ENCODE measurements at regions not wholly inside any gene's neighbourhood (a gene's known extent, or its start where the extent isn't known, plus 50 kb on each side); places are given as distances from the start of the nearest gene placed in this dataset.
"Not testable (repeated sequence)": the region's sequence is repeated elsewhere in the genome, so short reads cannot be mapped to it uniquely, and the experiment has no call there.

DNA sequence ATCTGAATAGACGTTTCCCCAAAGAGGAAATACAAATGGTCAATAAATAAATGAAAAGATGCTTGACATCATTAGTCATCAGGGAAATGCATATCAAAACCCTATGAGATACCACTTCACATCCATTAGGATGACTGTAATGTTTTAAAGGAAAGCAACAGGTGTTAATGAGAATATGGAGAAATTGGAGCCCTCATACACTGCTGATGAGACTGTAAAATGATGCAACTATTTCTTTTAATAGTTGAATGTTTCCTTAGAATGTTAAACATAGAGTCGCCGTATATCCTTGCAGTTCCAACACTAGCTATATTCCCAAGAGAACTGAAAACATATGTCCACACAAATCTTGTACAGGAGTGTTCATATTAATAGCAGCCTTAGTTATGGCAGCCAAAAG, 133.2 kb downstream of the SLC38A4 start:
- Histone ChIP-seq H3K14ac (ENCODE audit: low read length in 2 of 2) (no peak overlapping the region), H4K91ac (ENCODE audit: low read length) (no peak overlapping the region), H2AFZ (ENCODE audit: low read depth, low read length) (no peak overlapping the region), H2BK5ac (ENCODE audit: low read depth, low read length, poor library complexity, severe bottlenecking) (no peak overlapping the region), H3K27ac (ENCODE audit: low read length, poor library complexity, severe bottlenecking) (no peak overlapping the region), H2BK120ac (ENCODE audit: low read depth, low read length) (no peak overlapping the region), H2BK12ac (ENCODE audit: low read length in 2 of 2) (no peak overlapping the region), H4K8ac (ENCODE audit: low read length) (no peak overlapping the region), H3K9ac (ENCODE audit: low read length) (no peak overlapping the region), H3K9me3 (ENCODE audit: control insufficient read depth, low read length) (peaks cover 6% of the 10 kb centered on the region), H2BK15ac (ENCODE audit: low read depth, poor library complexity, severe bottlenecking) (no peak overlapping the region), H3K4ac (ENCODE audit: low read depth in 1 of 2, low read length in 2 of 2) (no peak overlapping the region), H3K36me3 (ENCODE audit: control insufficient read depth in 1 of 2, insufficient read depth in 2 of 2, low read depth in 1 of 2, low read length in 2 of 2) (no peaks in the 10 kb centered on the region), H3K18ac (ENCODE audit: low read depth in 1 of 2, low read length in 2 of 2) (no peak overlapping the region), H3K23ac (ENCODE audit: low read length in 2 of 2) (no peak overlapping the region), H3K79me1 (replicated peaks; ENCODE audit: low read length, poor library complexity, severe bottlenecking) (no peaks in the 10 kb centered on the region), H3K4me2 (ENCODE audit: low read length, poor library complexity, severe bottlenecking) (no peak overlapping the region), H3K4me3 (ENCODE audit: insufficient read depth in 1 of 2, low read depth in 1 of 2, low read length in 2 of 2) (no peak overlapping the region), H3K27me3 (ENCODE audit: control insufficient read depth in 1 of 2, insufficient read depth in 1 of 2, low read length in 2 of 2) (no peaks in the 10 kb centered on the region), H2AK5ac (ENCODE audit: low read length, severe bottlenecking) (no peak overlapping the region), H3K4me1 (ENCODE audit: control insufficient read depth, insufficient read depth, low read depth, low read length) (no peaks in the 10 kb centered on the region)
- no peak for DNase-seq
- WGBS, result 90% methylated on average over 2 of the region's 3 CpGs

DNA sequence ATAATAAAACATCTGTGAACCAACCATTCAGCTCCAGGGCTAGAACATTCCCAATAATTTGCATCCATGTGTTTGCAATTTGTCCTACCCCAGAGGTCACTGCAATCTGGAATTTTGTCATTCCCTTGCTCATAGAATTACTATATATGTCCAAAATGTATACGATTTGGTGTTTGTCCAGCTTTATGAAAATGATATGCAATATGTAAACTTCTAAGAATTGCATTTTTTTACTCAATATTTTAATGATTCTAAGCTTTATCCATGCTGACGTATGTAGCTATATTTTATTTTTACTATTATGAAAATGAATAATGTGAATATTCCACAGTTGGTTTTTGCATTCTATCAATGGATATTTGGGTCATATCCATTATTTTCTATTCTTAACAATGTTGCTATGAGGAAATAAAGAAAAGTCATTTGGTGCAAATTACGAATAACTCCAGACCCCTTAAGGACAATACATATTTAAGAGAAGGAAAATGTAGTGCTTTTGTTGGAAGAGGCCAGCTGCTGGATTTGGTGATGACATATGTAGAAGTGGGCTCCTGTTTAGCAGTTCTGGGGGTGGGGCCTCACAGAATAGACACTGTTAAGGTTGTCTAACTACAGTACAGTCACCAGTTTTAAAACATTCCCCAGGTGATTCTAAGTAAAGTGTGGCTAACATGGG, 139.4 kb downstream of the SLC38A4 start:
- Histone ChIP-seq H3K4ac (ENCODE audit: low read depth in 1 of 2, low read length in 2 of 2) (no peak overlapping the region), H2BK5ac (ENCODE audit: low read depth, low read length, poor library complexity, severe bottlenecking) (no peak overlapping the region), H3K23ac (ENCODE audit: low read length in 2 of 2) (no peak overlapping the region), H3K27ac (ENCODE audit: low read length, poor library complexity, severe bottlenecking) (no peak overlapping the region), H2BK120ac (ENCODE audit: low read depth, low read length) (no peak overlapping the region), H2BK12ac (ENCODE audit: low read length in 2 of 2) (no peak overlapping the region), H3K18ac (ENCODE audit: low read depth in 1 of 2, low read length in 2 of 2) (no peak overlapping the region), H3K36me3 (ENCODE audit: control insufficient read depth in 1 of 2, insufficient read depth in 2 of 2, low read depth in 1 of 2, low read length in 2 of 2) (no peaks in the 10 kb centered on the region), H4K91ac (ENCODE audit: low read length) (no peak overlapping the region), H3K4me3 (ENCODE audit: insufficient read depth in 1 of 2, low read depth in 1 of 2, low read length in 2 of 2) (no peak overlapping the region), H2AFZ (ENCODE audit: low read depth, low read length) (no peak overlapping the region), H3K27me3 (ENCODE audit: control insufficient read depth in 1 of 2, insufficient read depth in 1 of 2, low read length in 2 of 2) (no peaks in the 10 kb centered on the region), H3K79me1 (replicated peaks; ENCODE audit: low read length, poor library complexity, severe bottlenecking) (no peaks in the 10 kb centered on the region), H4K8ac (ENCODE audit: low read length) (no peak overlapping the region), H3K4me1 (ENCODE audit: control insufficient read depth, insufficient read depth, low read depth, low read length) (no peaks in the 10 kb centered on the region), H3K4me2 (ENCODE audit: low read length, poor library complexity, severe bottlenecking) (no peak overlapping the region), H3K9me3 (ENCODE audit: control insufficient read depth, low read length) (peaks cover 9% of the 10 kb centered on the region), H2AK5ac (ENCODE audit: low read length, severe bottlenecking) (no peak overlapping the region), H3K9ac (ENCODE audit: low read length) (no peak overlapping the region), H3K14ac (ENCODE audit: low read length in 2 of 2) (no peak overlapping the region), H2BK15ac (ENCODE audit: low read depth, poor library complexity, severe bottlenecking) (no peak overlapping the region)
- no peak for DNase-seq
- WGBS, result no CpG with 5 or more reads among the region's 3 CpGs

DNA sequence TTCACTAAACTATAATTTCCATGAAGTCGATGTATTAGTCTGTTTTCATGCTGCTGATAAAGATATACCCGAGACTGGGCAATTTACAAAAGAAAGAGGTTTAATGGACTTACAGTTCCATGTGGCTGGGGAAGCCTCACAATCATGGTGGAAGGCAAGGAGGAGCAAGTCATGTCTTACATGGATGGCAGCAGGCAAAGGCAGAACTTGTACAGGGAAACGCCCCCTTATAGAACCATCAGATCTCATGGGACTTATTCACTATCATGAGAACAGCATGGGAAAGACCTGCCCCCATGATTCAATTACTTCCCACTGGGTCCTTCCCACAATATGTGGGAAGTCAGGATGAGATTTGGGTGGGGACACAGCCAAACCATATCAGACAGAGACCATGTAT, 141.6 kb downstream of the SLC38A4 start:
- H3K14ac ChIP-seq (ENCODE audit: low read length in 2 of 2); H2BK120ac ChIP-seq (ENCODE audit: low read depth, low read length); H2AFZ ChIP-seq (ENCODE audit: low read depth, low read length); H2AK5ac ChIP-seq (ENCODE audit: low read length, severe bottlenecking); H3K9ac ChIP-seq (ENCODE audit: low read length); H3K79me1 ChIP-seq (replicated peaks; ENCODE audit: low read length, poor library complexity, severe bottlenecking); H3K4ac ChIP-seq (ENCODE audit: low read depth in 1 of 2, low read length in 2 of 2); H4K91ac ChIP-seq (ENCODE audit: low read length); H4K8ac ChIP-seq (ENCODE audit: low read length); H3K4me2 ChIP-seq (ENCODE audit: low read length, poor library complexity, severe bottlenecking); H3K4me1 ChIP-seq (ENCODE audit: control insufficient read depth, insufficient read depth, low read depth, low read length); H2BK5ac ChIP-seq (ENCODE audit: low read depth, low read length, poor library complexity, severe bottlenecking); H3K23ac ChIP-seq (ENCODE audit: low read length in 2 of 2); H3K18ac ChIP-seq (ENCODE audit: low read depth in 1 of 2, low read length in 2 of 2); H2BK12ac ChIP-seq (ENCODE audit: low read length in 2 of 2); DNase-seq; H3K36me3 ChIP-seq (ENCODE audit: control insufficient read depth in 1 of 2, insufficient read depth in 2 of 2, low read depth in 1 of 2, low read length in 2 of 2); H3K4me3 ChIP-seq (ENCODE audit: insufficient read depth in 1 of 2, low read depth in 1 of 2, low read length in 2 of 2); H2BK15ac ChIP-seq (ENCODE audit: low read depth, poor library complexity, severe bottlenecking); H3K9me3 ChIP-seq (ENCODE audit: control insufficient read depth, low read length); H3K27me3 ChIP-seq (ENCODE audit: control insufficient read depth in 1 of 2, insufficient read depth in 1 of 2, low read length in 2 of 2); H3K27ac ChIP-seq (ENCODE audit: low read length, poor library complexity, severe bottlenecking): not testable (repeated sequence)
- 91% methylated on average over 3 of the region's 3 CpGs for WGBS

DNA sequence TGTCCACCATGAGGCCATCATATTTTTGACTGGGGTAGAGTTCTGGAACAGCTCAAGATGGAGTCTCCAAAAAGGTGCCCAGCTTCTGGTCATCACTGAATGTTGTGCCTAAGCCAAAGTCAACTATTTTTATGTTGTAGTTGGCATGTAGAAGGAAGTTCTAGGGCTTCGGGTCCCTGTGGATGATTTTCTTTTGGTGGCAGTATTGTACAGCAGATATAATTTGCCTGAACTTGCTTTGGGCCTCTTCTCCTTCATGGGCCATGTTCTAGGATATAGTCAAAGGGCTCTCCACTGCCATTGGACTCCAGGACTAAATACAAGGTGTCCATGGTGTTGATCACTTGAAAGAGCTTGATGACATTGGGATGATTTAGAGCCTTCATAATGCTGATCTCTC, 143.6 kb downstream of the SLC38A4 start:
- 89% methylated on average over 1 of the region's 1 CpG for WGBS
- no peak for DNase-seq
- H4K91ac ChIP-seq (ENCODE audit: low read length), result no peak overlapping the region
- no peaks in the 10 kb centered on the region for H3K79me1 ChIP-seq (replicated peaks; ENCODE audit: low read length, poor library complexity, severe bottlenecking)
- H3K23ac ChIP-seq (ENCODE audit: low read length in 2 of 2), result no peak overlapping the region
- no peak overlapping the region for H3K27ac ChIP-seq (ENCODE audit: low read length, poor library complexity, severe bottlenecking)
- no peak overlapping the region for H3K9ac ChIP-seq (ENCODE audit: low read length)
- H3K4ac ChIP-seq (ENCODE audit: low read depth in 1 of 2, low read length in 2 of 2), result no peak overlapping the region
- H2BK5ac ChIP-seq (ENCODE audit: low read depth, low read length, poor library complexity, severe bottlenecking), result no peak overlapping the region
- no peak overlapping the region for H2BK15ac ChIP-seq (ENCODE audit: low read depth, poor library complexity, severe bottlenecking)
- H3K27me3 ChIP-seq (ENCODE audit: control insufficient read depth in 1 of 2, insufficient read depth in 1 of 2, low read length in 2 of 2), result no peaks in the 10 kb centered on the region
- H3K4me3 ChIP-seq (ENCODE audit: insufficient read depth in 1 of 2, low read depth in 1 of 2, low read length in 2 of 2), result no peak overlapping the region
- H4K8ac ChIP-seq (ENCODE audit: low read length), result no peak overlapping the region
- no peak overlapping the region for H2BK120ac ChIP-seq (ENCODE audit: low read depth, low read length)
- no peak overlapping the region for H2AFZ ChIP-seq (ENCODE audit: low read depth, low read length)
- peaks cover 9% of the 10 kb centered on the region for H3K9me3 ChIP-seq (ENCODE audit: control insufficient read depth, low read length)
- H3K18ac ChIP-seq (ENCODE audit: low read depth in 1 of 2, low read length in 2 of 2), result no peak overlapping the region
- no peak overlapping the region for H2AK5ac ChIP-seq (ENCODE audit: low read length, severe bottlenecking)
- no peaks in the 10 kb centered on the region for H3K36me3 ChIP-seq (ENCODE audit: control insufficient read depth in 1 of 2, insufficient read depth in 2 of 2, low read depth in 1 of 2, low read length in 2 of 2)
- no peak overlapping the region for H3K4me2 ChIP-seq (ENCODE audit: low read length, poor library complexity, severe bottlenecking)
- no peak overlapping the region for H3K14ac ChIP-seq (ENCODE audit: low read length in 2 of 2)
- no peaks in the 10 kb centered on the region for H3K4me1 ChIP-seq (ENCODE audit: control insufficient read depth, insufficient read depth, low read depth, low read length)
- no peak overlapping the region for H2BK12ac ChIP-seq (ENCODE audit: low read length in 2 of 2)
